Smooth muscle cell (in vitro differentiated cells): ENCODE measurements at regions not wholly inside any gene's neighbourhood (a gene's known extent, or its start where the extent isn't known, plus 50 kb on each side); places are given as distances from the start of the nearest gene placed in this dataset.
A peak's percentile ranks its signal among the peaks of the same experiment; 100 is the strongest.
"Not testable (repeated sequence)": the region's sequence is repeated elsewhere in the genome, so short reads cannot be mapped to it uniquely, and the experiment has no call there.

Source experiments
- DNase-seq: peaks from one replicate; lab custom pipeline; 2025; ENCODE audit not compliant: unreplicated experiment; lab: John Stamatoyannopoulos, UW
- H2AFZ ChIP-seq: fragments of 200-600 bp; sonication (generic); 2 replicates; pipeline ENCODE4 v1.6.0; 2016; ENCODE audit warnings: antibody characterized with exemption, low read depth, mild to moderate bottlenecking
- H3F3A ChIP-seq: fragments of 200-600 bp; sonication (generic); 2 replicates; pipeline ENCODE4 v1.6.0; 2017; ENCODE audit warnings: antibody characterized with exemption, low read depth
- H3K27ac ChIP-seq: fragments of 200-600 bp; sonication (generic); 2 replicates; pipeline ENCODE4 v1.5.1; 2016; ENCODE audit warnings: low read depth, mild to moderate bottlenecking
- H3K27me3 ChIP-seq: fragments of 200-600 bp; sonication (generic); 2 replicates; pipeline ENCODE4 v1.6.1; 2016; ENCODE audit warnings: low read depth, mild to moderate bottlenecking
- H3K36me3 ChIP-seq: fragments of 200-600 bp; sonication (generic); 2 replicates; pipeline ENCODE4 v1.5.1; 2016; ENCODE audit warnings: low read depth
- H3K4me1 ChIP-seq: fragments of 200-600 bp; sonication (generic); 2 replicates; pipeline ENCODE4 v1.5.1; 2016; ENCODE audit warnings: low read depth
- H3K4me2 ChIP-seq: fragments of 200-600 bp; sonication (generic); 2 replicates; pipeline ENCODE4 v1.6.0; 2016; ENCODE audit warnings: mild to moderate bottlenecking
- H3K4me3 ChIP-seq: fragments of 200-600 bp; sonication (generic); 2 replicates; pipeline ENCODE4 v1.5.1; 2016; ENCODE audit warnings: mild to moderate bottlenecking
- H3K79me2 ChIP-seq: fragments of 200-600 bp; sonication (generic); 2 replicates; pipeline ENCODE4 v1.6.0; 2016; ENCODE audit warnings: low read depth, mild to moderate bottlenecking
- H3K9ac ChIP-seq: fragments of 200-600 bp; sonication (generic); 2 replicates; pipeline ENCODE4 v1.6.0; 2016; ENCODE audit warnings: low read depth
- H3K9me3 ChIP-seq: fragments of 200-600 bp; sonication (generic); replicated peaks from 2 replicates; pipeline ENCODE4 v1.5.1; 2016; ENCODE audit warnings: low read depth
- H4K20me1 ChIP-seq: fragments of 200-600 bp; sonication (generic); 2 replicates; pipeline ENCODE4 v1.6.0; 2016; ENCODE audit warnings: low read depth
- WGBS: methylation state at CpG from one replicate; pipeline ENCODE4 v1.1.7; 2016; ENCODE audit warnings: low lambda C conversion rate; 5-methylcytosine and 5-hydroxymethylcytosine counted together
- TF ChIP-seq, protein P1 (sequence below): fragments of 200-600 bp; sonication (generic); IDR thresholded peaks from 2 replicates; pipeline ENCODE4 v1.5.1; 2017; ENCODE audit warnings: borderline replicate concordance, mild to moderate bottlenecking, antibody characterized with exemption; ENCODE audit not compliant: insufficient read depth, poor library complexity, severe bottlenecking

GRCh38 chr4:15332377-15332776 is 95.5 kb upstream of the C1QTNF7 start:
- Histone ChIP-seq H3K27ac (peak overlapping the region; percentile 74), H3K9ac (no peak overlapping the region), H3K79me2 (no peaks in the 10 kb centered on the region), H3K9me3 (no peaks in the 10 kb centered on the region), H2AFZ (peak overlapping the region; percentile 7), H4K20me1 (no peaks in the 10 kb centered on the region), H3K4me2 (peak overlapping the region; percentile 68), H3K4me1 (no peaks in the 10 kb centered on the region), H3K4me3 (peak overlapping the region; percentile 19), H3K36me3 (no peaks in the 10 kb centered on the region), H3F3A (peaks cover 12% of the 10 kb centered on the region), H3K27me3 (no peaks in the 10 kb centered on the region)
- WGBS, result 23% methylated on average over 4 of the region's 4 CpGs
- no peak for DNase-seq
- TF ChIP-seq, protein P1, sequence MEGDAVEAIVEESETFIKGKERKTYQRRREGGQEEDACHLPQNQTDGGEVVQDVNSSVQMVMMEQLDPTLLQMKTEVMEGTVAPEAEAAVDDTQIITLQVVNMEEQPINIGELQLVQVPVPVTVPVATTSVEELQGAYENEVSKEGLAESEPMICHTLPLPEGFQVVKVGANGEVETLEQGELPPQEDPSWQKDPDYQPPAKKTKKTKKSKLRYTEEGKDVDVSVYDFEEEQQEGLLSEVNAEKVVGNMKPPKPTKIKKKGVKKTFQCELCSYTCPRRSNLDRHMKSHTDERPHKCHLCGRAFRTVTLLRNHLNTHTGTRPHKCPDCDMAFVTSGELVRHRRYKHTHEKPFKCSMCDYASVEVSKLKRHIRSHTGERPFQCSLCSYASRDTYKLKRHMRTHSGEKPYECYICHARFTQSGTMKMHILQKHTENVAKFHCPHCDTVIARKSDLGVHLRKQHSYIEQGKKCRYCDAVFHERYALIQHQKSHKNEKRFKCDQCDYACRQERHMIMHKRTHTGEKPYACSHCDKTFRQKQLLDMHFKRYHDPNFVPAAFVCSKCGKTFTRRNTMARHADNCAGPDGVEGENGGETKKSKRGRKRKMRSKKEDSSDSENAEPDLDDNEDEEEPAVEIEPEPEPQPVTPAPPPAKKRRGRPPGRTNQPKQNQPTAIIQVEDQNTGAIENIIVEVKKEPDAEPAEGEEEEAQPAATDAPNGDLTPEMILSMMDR, result no peak

DNA sequence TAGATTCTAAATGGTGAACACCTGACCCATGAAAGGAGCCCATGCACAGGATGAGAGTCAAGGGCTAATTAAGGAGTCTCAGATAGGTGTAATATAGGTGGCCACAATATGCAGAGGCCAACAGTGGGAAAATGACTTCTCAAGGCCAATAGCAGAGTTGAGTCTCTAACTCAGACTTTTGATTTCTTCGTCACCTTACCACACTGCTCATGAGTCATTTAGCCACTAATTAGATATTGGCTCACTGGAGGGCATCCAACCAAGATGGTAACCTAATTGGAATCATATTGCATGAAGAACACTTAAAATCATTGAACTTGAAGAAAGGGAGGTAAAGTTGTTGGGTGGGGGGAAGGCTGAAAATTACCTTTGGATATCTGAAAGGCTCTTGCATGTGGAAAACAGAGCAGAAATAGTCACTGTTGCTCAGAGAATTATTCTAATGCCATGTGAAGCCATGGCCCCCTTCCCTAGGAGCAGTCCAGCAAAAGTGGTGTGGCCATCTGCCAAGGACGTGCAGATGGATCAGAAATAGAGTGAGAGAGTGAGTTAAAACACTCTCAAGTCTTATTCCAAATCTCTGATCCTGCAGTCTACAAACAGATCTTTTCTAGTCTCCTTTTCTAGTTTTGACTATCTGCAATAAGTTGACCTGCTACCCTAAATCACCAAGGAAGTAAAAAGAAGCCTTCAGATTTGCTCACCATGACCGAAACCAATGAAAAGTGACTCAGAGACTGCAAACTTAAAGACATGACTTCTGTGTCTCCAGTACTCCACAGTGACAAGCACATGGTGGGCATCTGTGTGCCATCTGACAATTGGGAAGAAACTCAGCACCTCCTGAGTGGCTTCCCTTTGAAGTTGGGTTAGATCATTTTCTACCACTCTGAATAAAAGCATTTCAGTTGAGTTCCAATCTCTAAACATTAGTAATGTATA is 93.9 kb upstream of the C1QTNF7 start:
- no peaks in the 10 kb centered on the region for H3K27me3 ChIP-seq
- no peaks in the 10 kb centered on the region for H3K36me3 ChIP-seq
- no peak overlapping the region for H2AFZ ChIP-seq
- WGBS, result 58% methylated on average over 3 of the region's 3 CpGs
- peaks cover 12% of the 10 kb centered on the region for H3F3A ChIP-seq
- H3K9ac ChIP-seq, result no peak overlapping the region
- peak overlapping the region; percentile 14 for H3K4me2 ChIP-seq
- no peaks in the 10 kb centered on the region for H3K9me3 ChIP-seq
- no peak for DNase-seq
- H3K4me1 ChIP-seq, result no peaks in the 10 kb centered on the region
- no peaks in the 10 kb centered on the region for H4K20me1 ChIP-seq
- H3K27ac ChIP-seq, result no peak overlapping the region
- no peak overlapping the region for H3K4me3 ChIP-seq
- H3K79me2 ChIP-seq, result no peaks in the 10 kb centered on the region
- TF ChIP-seq, protein P1, result no peak

- H3K4me1 ChIP-seq, result peaks cover 11% of the 10 kb centered on the region
- H2AFZ ChIP-seq, result no peak overlapping the region
- H3K4me2 ChIP-seq, result no peak overlapping the region
- no peaks in the 10 kb centered on the region for H3K27me3 ChIP-seq
- 80% methylated on average over 8 of the region's 8 CpGs for WGBS
- H3K4me3 ChIP-seq, result no peak overlapping the region
- TF ChIP-seq, protein P1, result no peak
- H3K79me2 ChIP-seq, result no peaks in the 10 kb centered on the region
- H3F3A ChIP-seq, result peaks cover 20% of the 10 kb centered on the region
- H3K36me3 ChIP-seq, result no peaks in the 10 kb centered on the region
- H3K27ac ChIP-seq, result no peak overlapping the region
- no peaks in the 10 kb centered on the region for H3K9me3 ChIP-seq
- DNase-seq, result no peak
- no peaks in the 10 kb centered on the region for H4K20me1 ChIP-seq
- no peak overlapping the region for H3K9ac ChIP-seq
These were observed 91.2 kb upstream of the C1QTNF7 start for GRCh38 chr4:15336410-15337167.

- Histone ChIP-seq H3K4me1 (peaks cover 11% of the 10 kb centered on the region), H3F3A (peaks cover 15% of the 10 kb centered on the region)
- not testable (repeated sequence) for H3K4me2 ChIP-seq, H2AFZ ChIP-seq, H3K27ac ChIP-seq, H3K36me3 ChIP-seq, H3K27me3 ChIP-seq, DNase-seq, H3K4me3 ChIP-seq, H3K9ac ChIP-seq, H3K79me2 ChIP-seq, H3K9me3 ChIP-seq, H4K20me1 ChIP-seq
- 86% methylated on average over 2 of the region's 2 CpGs for WGBS
These were observed 90.6 kb upstream of the C1QTNF7 start for GRCh38 chr4:15337168-15337657.
